ENCODE measurements at regions not wholly inside any gene's neighbourhood (a gene's known extent, or its start where the extent isn't known, plus 50 kb on each side); places are given as distances from the start of the nearest gene placed in this dataset.
"Not testable (repeated sequence)": the region's sequence is repeated elsewhere in the genome, so short reads cannot be mapped to it uniquely, and the experiment has no call there.

- Histone ChIP-seq H3K36me3 (no peaks in the 10 kb centered on the region), H3K4me3 (no peak overlapping the region), H3K27ac (replicated peaks) (peak overlapping the region; percentile 77), H3K4me1 (peaks cover 11% of the 10 kb centered on the region), H3K9me3 (replicated peaks) (peaks cover 4% of the 10 kb centered on the region), H3K27me3 (ENCODE audit: low read depth) (no peaks in the 10 kb centered on the region)
- DNase-seq: no peak
- no peak for TF ChIP-seq CTCF (IDR thresholded peaks at IDR 0.05; ENCODE audit: borderline replicate concordance)
- intact Hi-C loops (cut with micrococcal nuclease): no loop called here
Observed at GRCh38 chr10:17527514-17528146, 73.2 kb upstream of the ST8SIA6 start.

- Histone ChIP-seq H3K27ac (replicated peaks) (peak overlapping the region; percentile 77), H3K4me1 (peaks cover 11% of the 10 kb centered on the region)
- intact Hi-C loops (cut with micrococcal nuclease); H3K4me3 ChIP-seq; H3K36me3 ChIP-seq; H3K9me3 ChIP-seq (replicated peaks); DNase-seq; H3K27me3 ChIP-seq (ENCODE audit: low read depth): not testable (repeated sequence)
Observed at GRCh38 chr10:17526571-17526970, 72.2 kb upstream of the ST8SIA6 start.

GRCh38 chr10:17523917-17524316 lies 69.5 kb upstream of the ST8SIA6 start:
- H3K36me3 ChIP-seq: no peaks in the 10 kb centered on the region
- H3K4me3 ChIP-seq: no peak overlapping the region
- TF ChIP-seq CTCF (IDR thresholded peaks at IDR 0.05; ENCODE audit: borderline replicate concordance): no peak
- H3K27me3 ChIP-seq (ENCODE audit: low read depth): no peaks in the 10 kb centered on the region
- peaks cover 11% of the 10 kb centered on the region for H3K4me1 ChIP-seq
- DNase-seq: no peak
- H3K9me3 ChIP-seq (replicated peaks): peaks cover 4% of the 10 kb centered on the region
- intact Hi-C loops (cut with micrococcal nuclease): no loop called here
- no peak overlapping the region for H3K27ac ChIP-seq (replicated peaks)

- H3K4me3 ChIP-seq: no peak overlapping the region
- TF ChIP-seq CTCF (IDR thresholded peaks at IDR 0.05; ENCODE audit: borderline replicate concordance): no peak
- H3K9me3 ChIP-seq (replicated peaks): peaks cover 4% of the 10 kb centered on the region
- intact Hi-C loops (cut with micrococcal nuclease): no loop called here
- no peak overlapping the region for H3K27ac ChIP-seq (replicated peaks)
- no peak for DNase-seq
- no peaks in the 10 kb centered on the region for H3K36me3 ChIP-seq
- no peaks in the 10 kb centered on the region for H3K27me3 ChIP-seq (ENCODE audit: low read depth)
- H3K4me1 ChIP-seq: peaks cover 11% of the 10 kb centered on the region
Observed at GRCh38 chr10:17523246-17523753, 68.9 kb upstream of the ST8SIA6 start.

- H3K36me3 ChIP-seq; intact Hi-C loops (cut with micrococcal nuclease); H3K9me3 ChIP-seq (replicated peaks): not testable (repeated sequence)
Observed at GRCh38 chr10:17522269-17522668, 67.9 kb upstream of the ST8SIA6 start.

GRCh38 chr10:17519457-17519856 lies 65.1 kb upstream of the ST8SIA6 start:
- H3K4me3 ChIP-seq: no peak overlapping the region
- no peak for TF ChIP-seq CTCF (IDR thresholded peaks at IDR 0.05; ENCODE audit: borderline replicate concordance)
- H3K36me3 ChIP-seq: no peaks in the 10 kb centered on the region
- no peaks in the 10 kb centered on the region for H3K27me3 ChIP-seq (ENCODE audit: low read depth)
- H3K27ac ChIP-seq (replicated peaks): no peak overlapping the region
- peaks cover 4% of the 10 kb centered on the region for H3K9me3 ChIP-seq (replicated peaks)
- intact Hi-C loops (cut with micrococcal nuclease): no loop called here
- no peak for DNase-seq
- no peaks in the 10 kb centered on the region for H3K4me1 ChIP-seq

More at GRCh38 chr10:17522269-17522668, 67.9 kb upstream of the ST8SIA6 start:
- H3K4me1 ChIP-seq; H3K4me3 ChIP-seq; H3K27ac ChIP-seq (replicated peaks); H3K27me3 ChIP-seq (ENCODE audit: low read depth); DNase-seq: not testable (repeated sequence)
